ENCODE measurements at regions not wholly inside any gene's neighbourhood (a gene's known extent, or its start where the extent isn't known, plus 50 kb on each side); places are given as distances from the start of the nearest gene placed in this dataset.

- intact Hi-C loops (cut with micrococcal nuclease) (no loop called here), dilution Hi-C loops (cut with MboI; ENCODE audit: extremely low pct_ligation_motif_present, low sequenced_read_pairs) (no loop called here)
- H3K4me3 ChIP-seq (replicated peaks in 1 of 3; ENCODE audit: insufficient read depth in 1 of 3, low read depth in 1 of 3, low read length in 3 of 3) = no peak overlapping the region
- TF ChIP-seq FOS (IDR thresholded peaks at IDR 0.05; ENCODE audit: borderline replicate concordance, insufficient read depth, low read length) (no peak), MYC (IDR thresholded peaks at IDR 0.05; ENCODE audit: low read depth, low read length) (no peak), JUN (IDR thresholded peaks at IDR 0.05; ENCODE audit: borderline replicate concordance, insufficient read depth, insufficient read length, low read depth) (no peak), GATA2 (IDR thresholded peaks at IDR 0.05; ENCODE audit: insufficient read depth, insufficient read length, low read depth, low read length) (no peak), EZH2 (IDR thresholded peaks at IDR 0.05; ENCODE audit: borderline replicate concordance, low read depth, low read length, severe bottlenecking) (no peak), POLR2A (IDR thresholded peaks at IDR 0.05; ENCODE audit: low read depth, low read length) (no peak), POLR2AphosphoS5 (IDR thresholded peaks at IDR 0.05; ENCODE audit: insufficient read depth, low read depth, low read length) (no peak)
- TF ChIP-seq, protein P1, sequence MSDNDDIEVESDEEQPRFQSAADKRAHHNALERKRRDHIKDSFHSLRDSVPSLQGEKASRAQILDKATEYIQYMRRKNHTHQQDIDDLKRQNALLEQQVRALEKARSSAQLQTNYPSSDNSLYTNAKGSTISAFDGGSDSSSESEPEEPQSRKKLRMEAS (IDR thresholded peaks at IDR 0.05; ENCODE audit: insufficient read depth, insufficient read length) = no peak
- TF ChIP-seq, protein P2, sequence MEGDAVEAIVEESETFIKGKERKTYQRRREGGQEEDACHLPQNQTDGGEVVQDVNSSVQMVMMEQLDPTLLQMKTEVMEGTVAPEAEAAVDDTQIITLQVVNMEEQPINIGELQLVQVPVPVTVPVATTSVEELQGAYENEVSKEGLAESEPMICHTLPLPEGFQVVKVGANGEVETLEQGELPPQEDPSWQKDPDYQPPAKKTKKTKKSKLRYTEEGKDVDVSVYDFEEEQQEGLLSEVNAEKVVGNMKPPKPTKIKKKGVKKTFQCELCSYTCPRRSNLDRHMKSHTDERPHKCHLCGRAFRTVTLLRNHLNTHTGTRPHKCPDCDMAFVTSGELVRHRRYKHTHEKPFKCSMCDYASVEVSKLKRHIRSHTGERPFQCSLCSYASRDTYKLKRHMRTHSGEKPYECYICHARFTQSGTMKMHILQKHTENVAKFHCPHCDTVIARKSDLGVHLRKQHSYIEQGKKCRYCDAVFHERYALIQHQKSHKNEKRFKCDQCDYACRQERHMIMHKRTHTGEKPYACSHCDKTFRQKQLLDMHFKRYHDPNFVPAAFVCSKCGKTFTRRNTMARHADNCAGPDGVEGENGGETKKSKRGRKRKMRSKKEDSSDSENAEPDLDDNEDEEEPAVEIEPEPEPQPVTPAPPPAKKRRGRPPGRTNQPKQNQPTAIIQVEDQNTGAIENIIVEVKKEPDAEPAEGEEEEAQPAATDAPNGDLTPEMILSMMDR (IDR thresholded peaks at IDR 0.05; ENCODE audit: extremely low read depth in 1 of 2, insufficient read depth in 1 of 2, low read depth in 1 of 2, low read length in 2 of 2) = no peak
- no peaks in the 10 kb centered on the region for H3K79me2 ChIP-seq (ENCODE audit: control insufficient read depth, insufficient read depth, low read length)
- H3K9me3 ChIP-seq (replicated peaks; ENCODE audit: control insufficient read depth, insufficient read depth, low read length) = no peaks in the 10 kb centered on the region
- H3K27ac ChIP-seq (ENCODE audit: insufficient read depth, low read depth, low read length) = no peak overlapping the region
- ChIA-PET POLR2A (no interaction called here), CTCF (interaction anchor here (1.2 kb wide), 1 partner anchor 7 kb away, joined by 4 read pairs; no protein-coding TSS in a partner anchor)
- H3K9ac ChIP-seq (replicated peaks; ENCODE audit: extremely low read depth, insufficient read depth, low read length) = no peak overlapping the region
- H4K20me1 ChIP-seq (replicated peaks; ENCODE audit: control insufficient read depth, extremely low read depth, insufficient read depth, low read length) = no peaks in the 10 kb centered on the region
- FAIRE-seq (no peak), DNase-seq (ENCODE audit: low read depth, low spot score) (no peak)
- no peaks in the 10 kb centered on the region for H3K36me3 ChIP-seq (ENCODE audit: control insufficient read depth in 2 of 2, extremely low read depth in 1 of 2, insufficient read depth in 2 of 2, low read length in 2 of 2)
- H3K9me1 ChIP-seq (replicated peaks; ENCODE audit: control insufficient read depth, extremely low read depth, insufficient read depth, low read length) = no peaks in the 10 kb centered on the region
- no TSS peak for BruUV-seq (replicated peaks)
- H3K4me1 ChIP-seq (ENCODE audit: control insufficient read depth, extremely low read depth, insufficient read depth, low read length) = no peaks in the 10 kb centered on the region
- H3K4me2 ChIP-seq (ENCODE audit: insufficient read depth, low read length) = no peak overlapping the region
- no peaks in the 10 kb centered on the region for H3K27me3 ChIP-seq (ENCODE audit: control insufficient read depth in 2 of 2, insufficient read depth in 2 of 2, low read length in 2 of 2)
- no peak overlapping the region for H2AFZ ChIP-seq (ENCODE audit: low read depth, low read length)
These were observed 273.2 kb downstream of the NFKBIZ start for GRCh38 chr3:102122527-102122926.
